RPMI7951 (cell line): ENCODE measurements at regions not wholly inside any gene's neighbourhood (a gene's known extent, or its start where the extent isn't known, plus 50 kb on each side); places are given as distances from the start of the nearest gene placed in this dataset.
"Not testable (repeated sequence)": the region's sequence is repeated elsewhere in the genome, so short reads cannot be mapped to it uniquely, and the experiment has no call there.

Experiments used
- DNase-seq: peaks from one replicate; pipeline ENCODE4 v3.0.0-alpha.2; 2012; ENCODE audit warnings: low read depth

- DNase-seq = no peak
Observed at GRCh38 chr3:3902161-3902560, 102.9 kb downstream of the LRRN1 start.

GRCh38 chr3:3906171-3906570 lies 106.9 kb downstream of the LRRN1 start:
- no peak for DNase-seq

GRCh38 chr3:3907023-3907422 lies 107.8 kb downstream of the LRRN1 start:
- no peak for DNase-seq

- DNase-seq = no peak
Observed at GRCh38 chr3:3918763-3919162, 119.5 kb downstream of the LRRN1 start.

- no peak for DNase-seq
Observed at GRCh38 chr3:3919316-3919715, 120.1 kb downstream of the LRRN1 start.

- no peak for DNase-seq
Observed at GRCh38 chr3:3923619-3924018, 124.4 kb downstream of the LRRN1 start.

- DNase-seq = no peak
Observed at GRCh38 chr3:3927198-3927597, 128.0 kb downstream of the LRRN1 start.

- no peak for DNase-seq
Observed at GRCh38 chr3:3927965-3928364, 128.7 kb downstream of the LRRN1 start.

- not testable (repeated sequence) for DNase-seq
Observed at GRCh38 chr3:3941380-3941779, 142.1 kb downstream of the LRRN1 start.

- DNase-seq = no peak
Observed at GRCh38 chr3:3951071-3951470, 151.8 kb downstream of the LRRN1 start.

GRCh38 chr3:3951501-3951900 lies 152.3 kb downstream of the LRRN1 start:
- no peak for DNase-seq

- not testable (repeated sequence) for DNase-seq
Observed at GRCh38 chr3:3962867-3963266, 163.6 kb downstream of the LRRN1 start.

- no peak for DNase-seq
Observed at GRCh38 chr3:3984053-3984452, 184.8 kb downstream of the LRRN1 start.

GRCh38 chr3:3991598-3991997 lies 192.4 kb downstream of the LRRN1 start:
- no peak for DNase-seq

GRCh38 chr3:3992312-3992874 lies 193.2 kb downstream of the LRRN1 start:
- no peak for DNase-seq

GRCh38 chr3:3998140-3998922 lies 199.1 kb downstream of the LRRN1 start:
- peak; percentile 1 for DNase-seq

GRCh38 chr3:3999340-3999739 lies 200.1 kb downstream of the LRRN1 start:
- not testable (repeated sequence) for DNase-seq

- DNase-seq = no peak
Observed at GRCh38 chr3:4001976-4002375, 202.7 kb downstream of the LRRN1 start.

GRCh38 chr3:4006288-4006687 lies 207.1 kb downstream of the LRRN1 start:
- DNase-seq = no peak

- DNase-seq = no peak
Observed at GRCh38 chr3:4008205-4008604, 209.0 kb downstream of the LRRN1 start.

GRCh38 chr3:4011166-4011565 lies 211.9 kb downstream of the LRRN1 start:
- DNase-seq = no peak

GRCh38 chr3:4015426-4015825 lies 216.2 kb downstream of the LRRN1 start:
- DNase-seq = no peak

- no peak for DNase-seq
Observed at GRCh38 chr3:4019501-4019900, 220.3 kb downstream of the LRRN1 start.

- no peak for DNase-seq
Observed at GRCh38 chr3:4021162-4021561, 221.9 kb downstream of the LRRN1 start.
